ENCODE measurements at regions not wholly inside any gene's neighbourhood (a gene's known extent, or its start where the extent isn't known, plus 50 kb on each side); places are given as distances from the start of the nearest gene placed in this dataset.

GRCh38 chr12:127685931-127686330, 581.0 kb upstream of the TMEM132C start:
- in situ Hi-C loops (cut with MboI; ENCODE audit: low sequenced_read_pairs): no loop called here

- in situ Hi-C loops (cut with MboI; ENCODE audit: low sequenced_read_pairs): no loop called here
Observed at GRCh38 chr12:127687181-127687580, 579.8 kb upstream of the TMEM132C start.

DNA sequence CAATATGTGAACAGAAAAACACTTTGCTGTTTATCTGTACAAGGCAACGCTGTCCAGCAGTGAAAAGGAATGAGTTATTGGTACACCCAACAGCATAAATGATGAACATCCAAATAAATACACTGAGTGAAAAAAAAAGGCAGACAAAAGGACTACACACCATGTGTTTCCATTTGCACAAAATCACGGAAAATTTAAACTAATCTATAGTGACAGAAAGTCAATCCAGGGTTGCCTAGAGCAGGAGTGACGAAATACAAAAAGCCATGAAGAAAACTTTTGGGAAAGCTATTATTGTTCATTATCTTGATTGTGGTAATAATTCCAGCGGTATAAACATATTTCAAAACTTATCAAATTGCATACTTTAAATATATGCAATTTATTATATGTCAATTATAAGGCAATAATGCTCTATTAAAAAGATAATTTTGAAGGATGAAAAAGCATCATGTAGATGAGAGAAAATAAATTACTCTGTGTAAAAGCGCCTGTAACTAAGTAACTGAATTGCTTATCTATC, 578.0 kb upstream of the TMEM132C start:
- in situ Hi-C loops (cut with MboI; ENCODE audit: low sequenced_read_pairs): no loop called here

GRCh38 chr12:127690161-127690560, 576.8 kb upstream of the TMEM132C start:
- in situ Hi-C loops (cut with MboI; ENCODE audit: low sequenced_read_pairs): no loop called here

- in situ Hi-C loops (cut with MboI; ENCODE audit: low sequenced_read_pairs): no loop called here
Observed at GRCh38 chr12:127696963-127697362, 570.0 kb upstream of the TMEM132C start.

DNA sequence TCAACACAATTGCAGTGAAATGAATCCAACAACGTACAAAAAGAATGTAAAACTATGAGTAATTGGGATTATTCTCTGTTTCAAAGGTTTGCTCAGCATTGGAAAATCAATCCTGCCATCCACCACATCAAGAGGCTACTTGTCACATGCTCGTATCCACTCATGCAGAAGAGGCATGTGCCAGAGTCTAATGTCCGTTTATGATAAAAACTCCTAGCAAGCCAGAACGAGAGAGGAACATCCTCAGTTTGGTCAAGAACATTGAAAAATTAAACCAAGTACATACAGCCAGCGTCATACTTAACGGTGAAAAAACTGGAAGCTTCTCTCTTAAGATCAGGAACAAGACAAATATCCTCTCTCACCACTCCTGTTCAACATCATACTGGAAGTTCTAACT, 563.9 kb upstream of the TMEM132C start:
- in situ Hi-C loops (cut with MboI; ENCODE audit: low sequenced_read_pairs): no loop called here

GRCh38 chr12:127711108-127711507, 555.9 kb upstream of the TMEM132C start:
- in situ Hi-C loops (cut with MboI; ENCODE audit: low sequenced_read_pairs): no loop called here

DNA sequence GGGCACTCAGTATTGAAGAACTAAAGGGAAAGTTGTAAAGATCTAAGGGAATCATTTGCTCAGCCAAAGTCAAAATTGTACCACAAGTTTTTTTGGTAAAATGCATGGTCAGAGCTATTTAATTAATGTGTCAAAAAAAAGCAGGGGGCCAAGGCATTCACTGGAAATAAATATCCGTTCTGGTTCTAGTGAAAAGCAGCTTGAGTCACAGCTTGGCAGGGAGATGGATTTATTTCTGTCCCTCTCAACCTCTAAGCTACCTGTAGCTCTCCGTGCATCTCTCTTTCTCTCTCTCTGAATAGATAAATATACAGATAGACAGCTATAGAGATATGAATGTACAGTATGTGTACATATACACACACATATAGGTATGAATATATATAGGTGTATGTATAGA, 554.4 kb upstream of the TMEM132C start:
- in situ Hi-C loops (cut with MboI; ENCODE audit: low sequenced_read_pairs): no loop called here

GRCh38 chr12:127716166-127716565, 550.8 kb upstream of the TMEM132C start:
- in situ Hi-C loops (cut with MboI; ENCODE audit: low sequenced_read_pairs): no loop called here

DNA sequence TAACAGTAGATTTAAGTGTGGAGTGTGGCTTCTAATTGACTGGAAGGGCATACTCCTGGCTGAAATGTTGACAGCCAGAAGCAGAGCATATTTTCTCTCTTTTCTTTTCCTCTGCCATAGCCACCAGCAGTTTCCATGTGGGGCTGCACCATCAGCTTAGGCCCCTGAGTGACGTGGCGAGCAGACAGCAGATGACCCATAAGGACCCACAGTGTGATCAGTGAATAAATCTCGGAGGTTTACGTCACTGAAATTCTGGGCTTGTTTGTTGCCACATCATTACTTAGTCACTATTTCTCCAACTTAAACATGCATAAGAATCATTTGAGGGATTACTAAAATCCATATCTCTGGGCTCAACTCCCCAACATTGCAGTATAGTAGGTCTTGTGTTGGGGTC, 549.7 kb upstream of the TMEM132C start:
- in situ Hi-C loops (cut with MboI; ENCODE audit: low sequenced_read_pairs): no loop called here

- in situ Hi-C loops (cut with MboI; ENCODE audit: low sequenced_read_pairs): no loop called here
Observed at GRCh38 chr12:127720334-127720733, 546.6 kb upstream of the TMEM132C start.

DNA sequence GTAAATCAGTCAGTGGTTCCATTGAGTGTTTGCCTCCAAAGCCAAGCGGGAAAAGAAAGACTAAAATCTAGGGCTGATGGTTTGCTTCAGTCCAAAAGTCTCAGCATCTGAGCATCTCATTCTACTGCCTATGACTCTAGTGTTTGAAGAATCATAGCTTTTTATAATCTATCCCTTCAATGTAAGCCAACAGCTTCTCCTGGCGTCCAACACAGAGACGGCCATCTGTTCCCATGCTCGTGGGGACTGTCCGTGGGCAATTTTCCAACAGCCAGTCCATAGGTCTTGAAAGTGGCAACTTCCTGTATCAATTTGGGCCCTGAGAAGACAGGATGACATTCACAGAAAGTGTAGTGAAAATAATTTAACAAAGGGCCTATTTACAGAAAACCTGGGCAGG, 544.4 kb upstream of the TMEM132C start:
- in situ Hi-C loops (cut with MboI; ENCODE audit: low sequenced_read_pairs): no loop called here

- in situ Hi-C loops (cut with MboI; ENCODE audit: low sequenced_read_pairs): no loop called here
Observed at GRCh38 chr12:127723251-127723650, 543.7 kb upstream of the TMEM132C start.

GRCh38 chr12:127726671-127727315, 540.2 kb upstream of the TMEM132C start:
- in situ Hi-C loops (cut with MboI; ENCODE audit: low sequenced_read_pairs): no loop called here

GRCh38 chr12:127728285-127728684, 538.7 kb upstream of the TMEM132C start:
- in situ Hi-C loops (cut with MboI; ENCODE audit: low sequenced_read_pairs): no loop called here

DNA sequence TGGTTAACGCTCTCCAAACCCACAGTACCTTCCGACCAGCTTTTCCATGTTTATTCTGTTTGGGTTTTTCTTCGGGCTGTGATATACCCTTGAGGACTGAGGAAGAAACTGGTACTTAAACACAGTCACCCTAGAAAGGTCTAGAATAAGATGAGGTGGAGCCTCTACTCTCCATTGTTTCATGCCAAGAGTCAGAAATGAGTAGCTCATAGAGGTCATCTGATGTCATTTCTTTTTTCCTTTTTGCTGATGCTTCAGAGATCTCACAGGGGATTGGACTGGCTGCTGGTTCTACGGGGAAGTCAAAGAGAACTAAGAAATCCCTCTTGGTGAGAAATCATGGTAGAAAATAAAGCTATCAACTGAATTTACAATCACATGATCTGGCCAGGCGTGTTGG, 538.2 kb upstream of the TMEM132C start:
- in situ Hi-C loops (cut with MboI; ENCODE audit: low sequenced_read_pairs): no loop called here

DNA sequence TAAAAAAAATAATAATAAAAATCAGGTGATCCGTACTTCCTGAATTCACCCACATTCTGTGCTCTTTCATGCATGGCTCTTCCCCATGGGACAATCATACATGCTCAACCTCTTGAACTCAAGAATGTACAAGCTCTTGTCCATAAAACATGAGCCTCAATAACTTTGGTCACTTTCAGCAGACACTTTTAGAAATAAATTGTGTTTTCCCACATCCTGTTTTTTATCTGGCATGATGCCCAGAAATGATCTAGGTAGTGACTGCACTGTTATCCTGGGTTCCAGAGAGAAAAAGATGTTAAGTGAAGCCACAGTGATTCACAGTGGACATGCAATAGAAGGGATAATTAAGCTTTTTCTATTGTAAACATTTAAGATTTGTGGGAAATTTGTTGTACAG, 537.6 kb upstream of the TMEM132C start:
- in situ Hi-C loops (cut with MboI; ENCODE audit: low sequenced_read_pairs): no loop called here

DNA sequence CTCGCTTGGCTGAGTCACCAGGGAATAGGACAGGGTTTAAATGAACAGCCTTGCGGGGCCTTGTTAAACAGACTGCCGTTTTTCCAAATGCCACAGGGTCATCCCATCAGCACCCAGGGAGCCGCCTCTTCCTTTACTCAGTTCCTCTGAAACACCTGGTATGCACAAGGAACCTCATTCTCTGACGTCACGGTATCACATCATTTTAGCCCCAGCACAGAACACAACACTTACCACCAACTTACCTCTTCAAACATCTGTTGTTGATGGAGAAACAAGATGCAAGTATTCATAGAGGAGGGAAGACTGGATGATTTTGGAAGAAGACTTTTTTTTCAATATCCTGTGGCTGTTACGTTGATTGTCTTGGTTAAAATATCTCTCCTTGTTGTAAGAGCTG, 535.3 kb upstream of the TMEM132C start:
- in situ Hi-C loops (cut with MboI; ENCODE audit: low sequenced_read_pairs): no loop called here

- in situ Hi-C loops (cut with MboI; ENCODE audit: low sequenced_read_pairs): no loop called here
Observed at GRCh38 chr12:127742231-127742630, 524.7 kb upstream of the TMEM132C start.

GRCh38 chr12:127745469-127746212, 521.3 kb upstream of the TMEM132C start:
- in situ Hi-C loops (cut with MboI; ENCODE audit: low sequenced_read_pairs): no loop called here

GRCh38 chr12:127749416-127749815, 517.6 kb upstream of the TMEM132C start:
- in situ Hi-C loops (cut with MboI; ENCODE audit: low sequenced_read_pairs): no loop called here

DNA sequence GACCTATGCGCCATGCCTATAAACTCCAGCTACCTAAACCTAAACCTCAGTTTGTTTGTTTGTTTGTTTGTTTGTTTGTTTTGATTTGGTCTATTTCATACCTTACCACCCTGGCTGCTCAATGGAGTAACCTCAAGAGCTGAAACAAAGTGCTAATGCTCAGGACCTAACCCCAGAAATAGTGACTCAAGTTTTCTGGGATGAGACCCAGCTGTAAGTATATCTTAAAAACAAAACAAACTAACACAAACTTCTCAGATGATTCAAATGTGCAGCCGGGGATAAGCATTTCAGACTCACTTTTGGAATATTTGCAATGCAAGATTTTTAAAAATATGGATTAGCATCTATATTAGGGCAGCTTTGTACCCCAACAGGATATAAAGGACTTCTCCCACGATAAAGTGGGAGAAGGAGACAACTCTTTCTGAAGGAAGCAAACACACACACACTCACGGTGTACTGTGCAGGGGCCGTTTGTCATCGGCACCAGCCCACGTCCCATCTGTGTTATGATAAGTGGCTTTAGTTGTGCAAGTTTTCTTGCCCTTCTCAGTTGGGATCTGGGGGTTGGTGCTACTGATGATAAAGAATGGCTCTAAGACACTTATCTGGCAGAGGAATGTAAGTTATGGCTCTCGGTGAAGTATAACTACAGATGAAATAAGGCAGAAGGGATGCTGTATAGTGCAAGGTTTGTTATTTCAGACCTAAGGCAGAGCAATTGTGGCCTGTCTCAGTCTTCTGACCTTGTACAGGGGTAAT, 516.7 kb upstream of the TMEM132C start:
- in situ Hi-C loops (cut with MboI; ENCODE audit: low sequenced_read_pairs): no loop called here

Data from HL-60/S4 (cell line).